ENCODE measurements at regions not wholly inside any gene's neighbourhood (a gene's known extent, or its start where the extent isn't known, plus 50 kb on each side); places are given as distances from the start of the nearest gene placed in this dataset.

DNA sequence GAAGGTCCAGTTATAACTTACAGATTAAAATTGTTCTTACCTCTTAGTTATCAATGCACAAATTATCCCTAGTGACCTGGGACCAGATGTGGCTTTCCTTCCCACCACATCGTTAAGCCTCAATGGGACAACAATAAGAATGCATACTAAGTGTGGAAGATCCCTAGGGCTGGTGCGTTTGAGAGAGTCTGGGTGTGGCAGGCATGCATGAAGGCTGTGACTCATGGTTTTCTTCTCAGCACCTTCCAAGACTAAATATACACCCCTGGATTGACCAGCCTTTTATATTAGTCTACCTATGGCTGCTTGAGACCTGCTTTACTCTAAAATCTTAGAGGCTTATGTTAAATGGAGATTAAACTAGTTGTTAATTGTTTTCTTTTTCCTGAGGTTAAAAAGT, 261.7 kb upstream of the SLC14A2 start:
- TF ChIP-seq, protein P1, sequence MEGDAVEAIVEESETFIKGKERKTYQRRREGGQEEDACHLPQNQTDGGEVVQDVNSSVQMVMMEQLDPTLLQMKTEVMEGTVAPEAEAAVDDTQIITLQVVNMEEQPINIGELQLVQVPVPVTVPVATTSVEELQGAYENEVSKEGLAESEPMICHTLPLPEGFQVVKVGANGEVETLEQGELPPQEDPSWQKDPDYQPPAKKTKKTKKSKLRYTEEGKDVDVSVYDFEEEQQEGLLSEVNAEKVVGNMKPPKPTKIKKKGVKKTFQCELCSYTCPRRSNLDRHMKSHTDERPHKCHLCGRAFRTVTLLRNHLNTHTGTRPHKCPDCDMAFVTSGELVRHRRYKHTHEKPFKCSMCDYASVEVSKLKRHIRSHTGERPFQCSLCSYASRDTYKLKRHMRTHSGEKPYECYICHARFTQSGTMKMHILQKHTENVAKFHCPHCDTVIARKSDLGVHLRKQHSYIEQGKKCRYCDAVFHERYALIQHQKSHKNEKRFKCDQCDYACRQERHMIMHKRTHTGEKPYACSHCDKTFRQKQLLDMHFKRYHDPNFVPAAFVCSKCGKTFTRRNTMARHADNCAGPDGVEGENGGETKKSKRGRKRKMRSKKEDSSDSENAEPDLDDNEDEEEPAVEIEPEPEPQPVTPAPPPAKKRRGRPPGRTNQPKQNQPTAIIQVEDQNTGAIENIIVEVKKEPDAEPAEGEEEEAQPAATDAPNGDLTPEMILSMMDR (IDR thresholded peaks at IDR 0.05) = no peak
- no peak for TF ChIP-seq EZH2 (IDR thresholded peaks at IDR 0.05)
